BJ (cell line): ENCODE measurements at regions not wholly inside any gene's neighbourhood (a gene's known extent, or its start where the extent isn't known, plus 50 kb on each side); places are given as distances from the start of the nearest gene placed in this dataset.

Source experiments
- CTCF ChIA-PET: fragments of 350-600 bp; formaldehyde crosslinking; extraction: SDS; loops from one replicate; lab custom pipeline; 2021; ENCODE audit warnings: antibody characterized with exemption, inconsistent platforms; lab: Yijun Ruan, JAX
- POLR2A ChIA-PET: fragments of 300-600 bp; sonication (Branson Sonifier 250); formaldehyde crosslinking; extraction: SDS; loops from one replicate; lab custom pipeline; 2021; ENCODE audit warnings: antibody characterized with exemption; lab: Charles Lee
- DNase-seq: peaks from one replicate; pipeline ENCODE4 v3.0.0-alpha.2; 2011; ENCODE audit warnings: low read depth
- H3K27me3 ChIP-seq: 2 replicates; pipeline ENCODE4 v1.6.0; 2011; ENCODE audit warnings: low read length; ENCODE audit not compliant: control insufficient read depth, insufficient read depth
- H3K36me3 ChIP-seq: 2 replicates; pipeline ENCODE4 v1.5.1; 2011; ENCODE audit warnings: low read length; ENCODE audit not compliant: control insufficient read depth, insufficient read depth
- H3K4me3 ChIP-seq: 2 replicates; pipeline ENCODE4 v1.5.1; 2011; ENCODE audit warnings: low read depth, mild to moderate bottlenecking, control low read depth, low read length
- CTCF ChIP-seq: IDR thresholded peaks from 2 replicates; pipeline ENCODE4 v1.5.1; 2011; ENCODE audit warnings: low read depth, mild to moderate bottlenecking, control low read depth, inconsistent platforms, low read length, moderate library complexity; ENCODE audit not compliant: insufficient read depth

- TF ChIP-seq CTCF: no peak
- CTCF ChIA-PET: no interaction called here
- DNase-seq: no peak
- POLR2A ChIA-PET: no interaction called here
- no peak overlapping the region for H3K4me3 ChIP-seq
- H3K27me3 ChIP-seq: no peaks in the 10 kb centered on the region
- no peaks in the 10 kb centered on the region for H3K36me3 ChIP-seq
Observed at GRCh38 chr11:128310005-128310404, 277.4 kb downstream of the ETS1 start.

GRCh38 chr11:128308794-128309193 is 278.6 kb downstream of the ETS1 start:
- H3K4me3 ChIP-seq: no peak overlapping the region
- no peaks in the 10 kb centered on the region for H3K36me3 ChIP-seq
- CTCF ChIA-PET: interaction anchor here (1.0 kb wide), 1 partner anchor 9 kb away, joined by 4 read pairs; no protein-coding TSS in a partner anchor
- no peak for TF ChIP-seq CTCF
- POLR2A ChIA-PET: no interaction called here
- no peaks in the 10 kb centered on the region for H3K27me3 ChIP-seq
- no peak for DNase-seq

- Histone ChIP-seq H3K36me3 (no peaks in the 10 kb centered on the region), H3K4me3 (no peak overlapping the region), H3K27me3 (no peaks in the 10 kb centered on the region)
- CTCF ChIA-PET: interaction anchor here (1.2 kb wide), 1 partner anchor 325 kb away, joined by 3 read pairs; no protein-coding TSS in a partner anchor
- no peak for DNase-seq
- POLR2A ChIA-PET: no interaction called here
- TF ChIP-seq CTCF: no peak
Observed at GRCh38 chr11:128305588-128305987, 281.8 kb downstream of the ETS1 start.

- H3K36me3 ChIP-seq: no peaks in the 10 kb centered on the region
- POLR2A ChIA-PET: no interaction called here
- TF ChIP-seq CTCF: no peak
- DNase-seq: no peak
- no peak overlapping the region for H3K4me3 ChIP-seq
- no peaks in the 10 kb centered on the region for H3K27me3 ChIP-seq
- CTCF ChIA-PET: interaction anchor here (1.2 kb wide), 1 partner anchor 326 kb away, joined by 3 read pairs; no protein-coding TSS in a partner anchor
Observed at GRCh38 chr11:128304666-128305485, 282.5 kb downstream of the ETS1 start.

- no peak for TF ChIP-seq CTCF
- POLR2A ChIA-PET: no interaction called here
- DNase-seq: no peak
- no peak overlapping the region for H3K4me3 ChIP-seq
- CTCF ChIA-PET: no interaction called here
- H3K27me3 ChIP-seq: no peaks in the 10 kb centered on the region
- H3K36me3 ChIP-seq: no peaks in the 10 kb centered on the region
Observed at GRCh38 chr11:128304116-128304515, 283.2 kb downstream of the ETS1 start.
